Brain microvascular endothelial cell (primary cell): ENCODE measurements at regions not wholly inside any gene's neighbourhood (a gene's known extent, or its start where the extent isn't known, plus 50 kb on each side); places are given as distances from the start of the nearest gene placed in this dataset.

Experiments used
- DNase-seq: peaks from one replicate; pipeline ENCODE4 v3.0.0-alpha.2; 2020
- H3K27ac ChIP-seq: fragments of 250-450 bp; sonication (Bioruptor Pico); 2 replicates; pipeline ENCODE4 v1.5.1; 2020; ENCODE audit warnings: mild to moderate bottlenecking, moderate library complexity
- H3K27me3 ChIP-seq: fragments of 250-450 bp; sonication (Bioruptor Pico); replicated peaks from 2 replicates; pipeline ENCODE4 v1.5.1; 2020; ENCODE audit warnings: mild to moderate bottlenecking
- H3K36me3 ChIP-seq: fragments of 250-450 bp; sonication (Bioruptor Pico); replicated peaks from 2 replicates; pipeline ENCODE4 v1.5.1; 2020; ENCODE audit warnings: mild to moderate bottlenecking
- H3K4me3 ChIP-seq: 2 replicates; pipeline ENCODE4 v1.5.1; 2011; ENCODE audit warnings: low read depth, mild to moderate bottlenecking, control low read depth, low read length, moderate library complexity
- in situ Hi-C: cut with HindIII; loops from 2 replicates; pipeline ENCODE4 v1.10.0; 2017; ENCODE audit warnings: low sequenced_read_pairs, low pct_ligation_motif_present
- TF ChIP-seq, protein P1 (sequence below): IDR thresholded peaks from 2 replicates; pipeline ENCODE4 v1.5.1; 2011; ENCODE audit warnings: low read depth, mild to moderate bottlenecking, moderate library complexity, low read length, control low read depth, inconsistent platforms; ENCODE audit errors: missing control alignments

DNA sequence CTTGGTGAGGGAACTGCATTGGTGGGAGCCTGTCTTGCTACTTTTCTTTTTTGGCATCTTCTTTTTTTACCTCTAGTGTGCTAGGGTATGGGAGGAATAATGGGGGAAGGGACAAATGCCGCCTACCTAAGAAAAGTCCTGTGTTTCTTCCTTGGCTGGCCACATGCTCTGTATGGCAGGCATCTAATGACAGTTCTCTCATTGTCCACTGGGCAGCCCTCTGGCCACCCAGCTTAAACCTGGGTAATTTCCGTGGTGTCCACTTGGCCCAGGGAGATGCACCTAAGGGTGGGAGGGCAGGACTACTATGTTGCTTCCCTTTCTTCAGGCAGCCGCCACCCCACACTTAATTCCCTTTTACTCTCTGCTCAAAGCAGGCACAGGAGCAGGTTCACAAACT, 173.1 kb downstream of the YTHDC2 start:
- in situ Hi-C loops = no loop called here
- TF ChIP-seq, protein P1, sequence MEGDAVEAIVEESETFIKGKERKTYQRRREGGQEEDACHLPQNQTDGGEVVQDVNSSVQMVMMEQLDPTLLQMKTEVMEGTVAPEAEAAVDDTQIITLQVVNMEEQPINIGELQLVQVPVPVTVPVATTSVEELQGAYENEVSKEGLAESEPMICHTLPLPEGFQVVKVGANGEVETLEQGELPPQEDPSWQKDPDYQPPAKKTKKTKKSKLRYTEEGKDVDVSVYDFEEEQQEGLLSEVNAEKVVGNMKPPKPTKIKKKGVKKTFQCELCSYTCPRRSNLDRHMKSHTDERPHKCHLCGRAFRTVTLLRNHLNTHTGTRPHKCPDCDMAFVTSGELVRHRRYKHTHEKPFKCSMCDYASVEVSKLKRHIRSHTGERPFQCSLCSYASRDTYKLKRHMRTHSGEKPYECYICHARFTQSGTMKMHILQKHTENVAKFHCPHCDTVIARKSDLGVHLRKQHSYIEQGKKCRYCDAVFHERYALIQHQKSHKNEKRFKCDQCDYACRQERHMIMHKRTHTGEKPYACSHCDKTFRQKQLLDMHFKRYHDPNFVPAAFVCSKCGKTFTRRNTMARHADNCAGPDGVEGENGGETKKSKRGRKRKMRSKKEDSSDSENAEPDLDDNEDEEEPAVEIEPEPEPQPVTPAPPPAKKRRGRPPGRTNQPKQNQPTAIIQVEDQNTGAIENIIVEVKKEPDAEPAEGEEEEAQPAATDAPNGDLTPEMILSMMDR = no peak
- DNase-seq = no peak

DNA sequence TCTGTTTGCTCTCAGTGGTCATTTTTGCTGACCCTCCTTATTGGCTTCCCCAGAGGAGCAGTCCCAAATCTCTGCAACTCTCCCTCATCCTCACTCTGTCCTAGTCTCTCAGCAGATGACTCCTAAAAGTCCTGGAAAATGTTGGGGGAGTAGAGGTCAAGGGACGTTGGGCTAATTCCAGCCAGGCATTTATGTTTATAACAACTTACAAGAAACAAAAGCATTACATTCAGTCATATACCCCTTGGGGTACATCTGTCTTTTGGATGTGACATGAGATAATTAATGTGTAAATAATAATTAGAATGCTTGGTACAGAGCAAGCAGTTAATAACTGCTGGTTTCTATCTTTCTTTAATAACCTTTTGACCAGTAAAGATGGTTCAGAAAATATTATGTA, 176.2 kb downstream of the YTHDC2 start:
- H3K4me3 ChIP-seq = no peak overlapping the region
- no peaks in the 10 kb centered on the region for H3K36me3 ChIP-seq
- in situ Hi-C loops = no loop called here
- peaks cover 3% of the 10 kb centered on the region for H3K27me3 ChIP-seq
- H3K27ac ChIP-seq = no peak overlapping the region
- no peak for DNase-seq
- TF ChIP-seq, protein P1 = no peak

More for the DNA sequence above, 173.1 kb downstream of the YTHDC2 start:
- H3K36me3 ChIP-seq = no peaks in the 10 kb centered on the region
- H3K27ac ChIP-seq = no peak overlapping the region
- no peaks in the 10 kb centered on the region for H3K27me3 ChIP-seq
- no peak overlapping the region for H3K4me3 ChIP-seq

DNA sequence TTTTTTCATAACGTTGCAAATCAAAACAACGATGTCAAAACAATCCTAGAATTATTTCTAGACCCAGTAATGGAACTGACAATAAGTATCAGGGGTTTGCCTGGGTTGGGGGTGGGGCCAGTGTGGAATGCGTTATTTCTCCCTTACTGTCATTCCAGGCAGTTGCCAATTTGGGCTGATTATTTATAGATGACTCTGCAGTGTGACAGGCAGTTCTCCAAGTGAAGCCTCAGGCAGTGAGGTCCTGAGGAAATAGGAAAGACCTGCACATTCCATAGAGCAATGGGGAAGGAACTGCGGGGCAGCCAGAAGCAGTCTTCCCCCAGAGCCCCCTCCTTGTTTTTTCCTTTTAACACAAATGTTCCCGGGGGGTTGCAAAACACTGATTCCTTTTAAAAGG, 179.0 kb downstream of the YTHDC2 start:
- Histone ChIP-seq H3K36me3 (no peaks in the 10 kb centered on the region), H3K27ac (no peak overlapping the region), H3K27me3 (peaks cover 3% of the 10 kb centered on the region), H3K4me3 (no peak overlapping the region)
- TF ChIP-seq, protein P1 = no peak
- no peak for DNase-seq
- in situ Hi-C loops = no loop called here

DNA sequence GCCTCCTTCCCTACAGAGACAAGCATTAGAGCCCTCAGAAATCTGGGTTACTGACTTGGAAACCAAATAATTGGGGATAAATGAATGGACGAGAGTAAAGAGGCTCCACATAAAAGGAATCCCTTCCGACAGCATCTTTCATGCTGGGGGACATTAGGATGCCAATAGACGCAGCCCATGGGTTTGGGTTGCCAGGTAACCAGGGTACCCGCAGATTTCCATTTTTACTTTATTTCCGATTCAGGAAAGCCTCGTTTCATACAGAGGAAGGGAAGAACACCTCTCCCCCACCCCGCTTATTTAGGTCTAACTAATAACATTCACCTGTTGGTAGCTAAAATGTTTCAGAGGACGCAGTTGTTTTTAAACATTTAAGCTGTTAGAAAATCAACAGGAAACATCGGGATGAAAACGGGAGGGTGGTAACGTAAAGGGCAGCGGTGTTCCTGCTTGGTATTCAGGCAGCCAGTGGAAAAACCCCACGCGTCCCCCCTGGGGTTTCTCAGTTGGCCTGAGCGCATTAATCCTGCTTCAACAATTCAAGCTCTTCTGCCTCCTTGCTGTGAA, 179.5 kb downstream of the YTHDC2 start:
- TF ChIP-seq, protein P1 = no peak
- H3K36me3 ChIP-seq = no peaks in the 10 kb centered on the region
- H3K27ac ChIP-seq = no peak overlapping the region
- no peak for DNase-seq
- in situ Hi-C loops = no loop called here
- H3K4me3 ChIP-seq = no peak overlapping the region
- H3K27me3 ChIP-seq = peaks cover 3% of the 10 kb centered on the region

DNA sequence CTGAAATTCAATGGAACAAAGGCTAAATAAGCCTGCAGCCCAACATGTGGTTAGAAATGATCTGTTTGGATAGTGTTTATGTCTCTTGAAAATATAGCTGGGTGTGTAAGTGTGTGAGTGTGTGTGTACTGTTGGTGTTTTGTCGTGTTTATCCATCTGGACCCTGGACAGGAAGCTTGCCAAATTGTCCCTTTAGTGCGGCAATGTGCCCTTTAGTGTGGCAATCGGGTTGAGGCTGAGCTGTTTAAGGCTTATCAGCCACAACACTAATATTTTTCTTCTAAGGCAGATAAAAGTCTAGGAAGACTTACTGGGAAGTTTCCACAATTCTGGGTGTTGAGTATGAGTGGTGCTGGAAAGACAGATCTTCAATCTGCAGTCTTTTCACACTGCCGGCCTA, 180.2 kb downstream of the YTHDC2 start:
- in situ Hi-C loops = no loop called here
- no peak overlapping the region for H3K27ac ChIP-seq
- no peak for DNase-seq

DNA sequence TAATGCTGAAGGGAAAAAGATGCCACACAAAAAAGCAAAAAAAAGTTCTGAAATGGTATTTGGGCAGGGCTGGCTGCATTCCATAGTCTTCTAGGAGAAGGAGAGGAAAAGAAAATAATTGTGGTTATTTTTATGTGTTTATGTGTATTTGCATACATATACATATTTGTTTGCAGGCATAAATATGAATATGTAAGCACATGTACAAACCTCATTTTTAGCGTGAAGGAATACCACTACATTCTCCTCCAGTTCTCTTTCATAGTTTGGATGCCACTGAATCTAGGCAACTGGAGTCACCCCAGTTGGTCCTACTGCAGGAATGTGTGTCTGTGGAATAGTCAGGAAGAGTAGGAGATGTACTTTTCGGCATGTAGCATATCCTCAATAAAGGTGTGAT, 181.1 kb downstream of the YTHDC2 start:
- H3K27me3 ChIP-seq = peaks cover 3% of the 10 kb centered on the region
- TF ChIP-seq, protein P1 = no peak
- DNase-seq = no peak
- H3K27ac ChIP-seq = no peak overlapping the region
- in situ Hi-C loops = no loop called here
- no peaks in the 10 kb centered on the region for H3K36me3 ChIP-seq
- no peak overlapping the region for H3K4me3 ChIP-seq

More for the DNA sequence above, 180.2 kb downstream of the YTHDC2 start:
- TF ChIP-seq, protein P1 = no peak
- Histone ChIP-seq H3K4me3 (no peak overlapping the region), H3K36me3 (no peaks in the 10 kb centered on the region), H3K27me3 (peaks cover 3% of the 10 kb centered on the region)
